ENCODE measurements at regions not wholly inside any gene's neighbourhood (a gene's known extent, or its start where the extent isn't known, plus 50 kb on each side); places are given as distances from the start of the nearest gene placed in this dataset.
"Not testable (repeated sequence)": the region's sequence is repeated elsewhere in the genome, so short reads cannot be mapped to it uniquely, and the experiment has no call there.

- no peak overlapping the region for H3K4me3 ChIP-seq (ENCODE audit: low read length)
- no peak for DNase-seq (ENCODE audit: low read depth)
These were observed 368.8 kb downstream of the TMEM121 start for GRCh38 chr14:105894978-105895881.

GRCh38 chr14:105896206-105896605, 369.8 kb downstream of the TMEM121 start:
- DNase-seq (ENCODE audit: low read depth); H3K4me3 ChIP-seq (ENCODE audit: low read length): not testable (repeated sequence)

More at GRCh38 chr14:105894978-105895881, 368.8 kb downstream of the TMEM121 start:
- TF ChIP-seq CTCF (conservative IDR thresholded peaks at IDR 0.05; ENCODE audit: low read depth, low read length), result no peak

GRCh38 chr14:105896961-105897724, 370.8 kb downstream of the TMEM121 start:
- not testable (repeated sequence) for DNase-seq (ENCODE audit: low read depth); H3K4me3 ChIP-seq (ENCODE audit: low read length)

- no peak overlapping the region for H3K4me3 ChIP-seq (ENCODE audit: low read length)
- TF ChIP-seq CTCF (conservative IDR thresholded peaks at IDR 0.05; ENCODE audit: low read depth, low read length), result no peak
- DNase-seq (ENCODE audit: low read depth), result no peak
These were observed 371.3 kb downstream of the TMEM121 start for GRCh38 chr14:105897725-105898113.

GRCh38 chr14:105898482-105899010, 372.2 kb downstream of the TMEM121 start:
- DNase-seq (ENCODE audit: low read depth), result no peak

GRCh38 chr14:105899071-105899641, 372.8 kb downstream of the TMEM121 start:
- H3K4me3 ChIP-seq (ENCODE audit: low read length), result no peak overlapping the region
- no peak for TF ChIP-seq CTCF (conservative IDR thresholded peaks at IDR 0.05; ENCODE audit: low read depth, low read length)

More at GRCh38 chr14:105898482-105899010, 372.2 kb downstream of the TMEM121 start:
- H3K4me3 ChIP-seq (ENCODE audit: low read length), result no peak overlapping the region
- no peak for TF ChIP-seq CTCF (conservative IDR thresholded peaks at IDR 0.05; ENCODE audit: low read depth, low read length)

GRCh38 chr14:105899657-105900397, 373.4 kb downstream of the TMEM121 start:
- no peak for DNase-seq (ENCODE audit: low read depth)

More at GRCh38 chr14:105899071-105899641, 372.8 kb downstream of the TMEM121 start:
- no peak for DNase-seq (ENCODE audit: low read depth)

More at GRCh38 chr14:105899657-105900397, 373.4 kb downstream of the TMEM121 start:
- no peak for TF ChIP-seq CTCF (conservative IDR thresholded peaks at IDR 0.05; ENCODE audit: low read depth, low read length)
- H3K4me3 ChIP-seq (ENCODE audit: low read length), result no peak overlapping the region
